Right atrium auricular region (tissue), 2 donors: ENCODE measurements at regions not wholly inside any gene's neighbourhood (a gene's known extent, or its start where the extent isn't known, plus 50 kb on each side); places are given as distances from the start of the nearest gene placed in this dataset.

Experiments
- DNase-seq: peaks from one replicate; pipeline ENCODE4 v3.0.0-alpha.2; 2019; ENCODE audit warnings: low spot score
- H3K27ac ChIP-seq, 2 donors: fragments of 200-600 bp; sonication (generic); 1 replicate in 1 of 2; 2 replicates in 1 of 2; pipeline ENCODE4 v1.5.1; 2016 to 2019
- H3K27me3 ChIP-seq, 2 donors: fragments of 200-600 bp; sonication (generic); one replicate each; pipeline versions ENCODE4 v1.5.1 to v1.6.0; 2017 to 2019
- H3K36me3 ChIP-seq: fragments of 200-600 bp; sonication (generic); one replicate; pipeline ENCODE4 v1.5.1; 2016
- H3K4me1 ChIP-seq, 2 donors: fragments of 200-600 bp; sonication (generic); one replicate each; pipeline versions ENCODE4 v1.5.1 to v1.6.0; 2017 to 2019
- H3K4me3 ChIP-seq, 2 donors: fragments of 200-600 bp; sonication (generic); 1 replicate in 1 of 2; 2 replicates in 1 of 2; pipeline ENCODE4 v1.5.1; 2017 to 2019; ENCODE audit warnings: mild to moderate bottlenecking in 1 of 2, moderate library complexity in 1 of 2
- H3K9me3 ChIP-seq, 2 donors: fragments of 200-600 bp; sonication (generic); one replicate each; pipeline ENCODE4 v1.5.1; 2019
- TF ChIP-seq, protein P1 (sequence below), 2 donors: fragments of 200-600 bp; sonication (generic); IDR thresholded peaks; one replicate each; pipeline ENCODE4 v1.5.1; 2019; ENCODE audit warnings: antibody characterized with exemption in 2 of 2

- no peaks in the 10 kb centered on the region for H3K36me3 ChIP-seq
- no peak overlapping the region for H3K27ac ChIP-seq
- H3K4me1 ChIP-seq = no peaks in the 10 kb centered on the region
- DNase-seq = no peak
- H3K4me3 ChIP-seq = no peak overlapping the region
- TF ChIP-seq, protein P1, sequence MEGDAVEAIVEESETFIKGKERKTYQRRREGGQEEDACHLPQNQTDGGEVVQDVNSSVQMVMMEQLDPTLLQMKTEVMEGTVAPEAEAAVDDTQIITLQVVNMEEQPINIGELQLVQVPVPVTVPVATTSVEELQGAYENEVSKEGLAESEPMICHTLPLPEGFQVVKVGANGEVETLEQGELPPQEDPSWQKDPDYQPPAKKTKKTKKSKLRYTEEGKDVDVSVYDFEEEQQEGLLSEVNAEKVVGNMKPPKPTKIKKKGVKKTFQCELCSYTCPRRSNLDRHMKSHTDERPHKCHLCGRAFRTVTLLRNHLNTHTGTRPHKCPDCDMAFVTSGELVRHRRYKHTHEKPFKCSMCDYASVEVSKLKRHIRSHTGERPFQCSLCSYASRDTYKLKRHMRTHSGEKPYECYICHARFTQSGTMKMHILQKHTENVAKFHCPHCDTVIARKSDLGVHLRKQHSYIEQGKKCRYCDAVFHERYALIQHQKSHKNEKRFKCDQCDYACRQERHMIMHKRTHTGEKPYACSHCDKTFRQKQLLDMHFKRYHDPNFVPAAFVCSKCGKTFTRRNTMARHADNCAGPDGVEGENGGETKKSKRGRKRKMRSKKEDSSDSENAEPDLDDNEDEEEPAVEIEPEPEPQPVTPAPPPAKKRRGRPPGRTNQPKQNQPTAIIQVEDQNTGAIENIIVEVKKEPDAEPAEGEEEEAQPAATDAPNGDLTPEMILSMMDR (IDR thresholded peaks at IDR 0.05) = no peak
- H3K27me3 ChIP-seq = no peaks in the 10 kb centered on the region
- H3K9me3 ChIP-seq = no peaks in the 10 kb centered on the region
Measured at GRCh38 chr12:24409868-24410267, 460.4 kb upstream of the SOX5 start.

GRCh38 chr12:24408305-24408704 is 458.8 kb upstream of the SOX5 start:
- no peak overlapping the region for H3K4me3 ChIP-seq
- no peak overlapping the region for H3K27ac ChIP-seq
- H3K36me3 ChIP-seq = no peaks in the 10 kb centered on the region
- no peaks in the 10 kb centered on the region for H3K27me3 ChIP-seq
- H3K9me3 ChIP-seq = no peaks in the 10 kb centered on the region
- no peak for DNase-seq
- TF ChIP-seq, protein P1 (IDR thresholded peaks at IDR 0.05) = no peak
- H3K4me1 ChIP-seq = no peaks in the 10 kb centered on the region

GRCh38 chr12:24407884-24408283 is 458.4 kb upstream of the SOX5 start:
- no peaks in the 10 kb centered on the region for H3K36me3 ChIP-seq
- no peaks in the 10 kb centered on the region for H3K4me1 ChIP-seq
- H3K27ac ChIP-seq = no peak overlapping the region
- H3K4me3 ChIP-seq = no peak overlapping the region
- no peak for DNase-seq
- no peaks in the 10 kb centered on the region for H3K9me3 ChIP-seq
- no peaks in the 10 kb centered on the region for H3K27me3 ChIP-seq
- TF ChIP-seq, protein P1 (IDR thresholded peaks at IDR 0.05) = no peak

GRCh38 chr12:24404086-24404815 is 454.8 kb upstream of the SOX5 start:
- Histone ChIP-seq H3K9me3 (no peaks in the 10 kb centered on the region), H3K36me3 (no peaks in the 10 kb centered on the region), H3K4me1 (no peaks in the 10 kb centered on the region), H3K4me3 (no peak overlapping the region), H3K27me3 (no peaks in the 10 kb centered on the region), H3K27ac (no peak overlapping the region)
- no peak for DNase-seq
- TF ChIP-seq, protein P1 (IDR thresholded peaks at IDR 0.05) = no peak

- Histone ChIP-seq H3K27ac (no peak overlapping the region), H3K27me3 (no peaks in the 10 kb centered on the region), H3K36me3 (no peaks in the 10 kb centered on the region), H3K4me3 (no peak overlapping the region), H3K4me1 (no peaks in the 10 kb centered on the region), H3K9me3 (no peaks in the 10 kb centered on the region)
- no peak for DNase-seq
- TF ChIP-seq, protein P1 (IDR thresholded peaks at IDR 0.05) = no peak
Measured at GRCh38 chr12:24400533-24400932, 451.1 kb upstream of the SOX5 start.

GRCh38 chr12:24398605-24399004 is 449.1 kb upstream of the SOX5 start:
- Histone ChIP-seq H3K4me1 (peaks cover 0 to 9% of the 10 kb centered on the region in 2 donors), H3K4me3 (no peak overlapping the region), H3K27me3 (no peaks in the 10 kb centered on the region), H3K27ac (no peak overlapping the region), H3K9me3 (no peaks in the 10 kb centered on the region), H3K36me3 (no peaks in the 10 kb centered on the region)
- TF ChIP-seq, protein P1 (IDR thresholded peaks at IDR 0.05) = no peak
- no peak for DNase-seq
